ENCODE measurements at regions not wholly inside any gene's neighbourhood (a gene's known extent, or its start where the extent isn't known, plus 50 kb on each side); places are given as distances from the start of the nearest gene placed in this dataset.

GRCh38 chr4:86414686-86415085 lies 54.8 kb upstream of the MAPK10 start:
- TF ChIP-seq EZH2 (IDR thresholded peaks at IDR 0.05; ENCODE audit: insufficient read depth, poor library complexity, severe bottlenecking) (no peak), EZH2phosphoT487 (IDR thresholded peaks at IDR 0.05; ENCODE audit: insufficient read depth, low read depth) (no peak)
